ENCODE measurements at regions not wholly inside any gene's neighbourhood (a gene's known extent, or its start where the extent isn't known, plus 50 kb on each side); places are given as distances from the start of the nearest gene placed in this dataset.

GRCh38 chr13:44174769-44175425 is 198.7 kb upstream of the SERP2 start:
- Histone ChIP-seq H3K4me1 (ENCODE audit: insufficient read depth) (no peaks in the 10 kb centered on the region), H3K79me2 (replicated peaks; ENCODE audit: insufficient read depth) (no peaks in the 10 kb centered on the region), H3K9me2 (ENCODE audit: insufficient read depth) (no peaks in the 10 kb centered on the region), H3K27me3 (ENCODE audit: insufficient read depth) (no peaks in the 10 kb centered on the region), H3K4me2 (no peak overlapping the region), H3K27ac (ENCODE audit: low read depth) (no peak overlapping the region), H4K20me1 (replicated peaks; ENCODE audit: insufficient read depth) (no peaks in the 10 kb centered on the region), H3K36me3 (ENCODE audit: insufficient read depth) (no peaks in the 10 kb centered on the region), H2AFZ (peak overlapping the region; percentile 76; the same call in 1 of the 2 replicates), H3F3A (replicated peaks; ENCODE audit: low read depth) (no peaks in the 10 kb centered on the region), H3K4me3 (no peak overlapping the region)
- no peak for TF ChIP-seq NANOG (IDR thresholded peaks at IDR 0.05; ENCODE audit: borderline replicate concordance)
- no peak for TF ChIP-seq EZH2 (IDR thresholded peaks at IDR 0.05; ENCODE audit: low read depth, unreplicated experiment)
- TF ChIP-seq, protein P1, sequence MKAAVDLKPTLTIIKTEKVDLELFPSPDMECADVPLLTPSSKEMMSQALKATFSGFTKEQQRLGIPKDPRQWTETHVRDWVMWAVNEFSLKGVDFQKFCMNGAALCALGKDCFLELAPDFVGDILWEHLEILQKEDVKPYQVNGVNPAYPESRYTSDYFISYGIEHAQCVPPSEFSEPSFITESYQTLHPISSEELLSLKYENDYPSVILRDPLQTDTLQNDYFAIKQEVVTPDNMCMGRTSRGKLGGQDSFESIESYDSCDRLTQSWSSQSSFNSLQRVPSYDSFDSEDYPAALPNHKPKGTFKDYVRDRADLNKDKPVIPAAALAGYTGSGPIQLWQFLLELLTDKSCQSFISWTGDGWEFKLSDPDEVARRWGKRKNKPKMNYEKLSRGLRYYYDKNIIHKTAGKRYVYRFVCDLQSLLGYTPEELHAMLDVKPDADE (IDR thresholded peaks at IDR 0.05): no peak
- no peak for TF ChIP-seq POLR2AphosphoS5 (IDR thresholded peaks at IDR 0.05; ENCODE audit: low read depth)
- TF ChIP-seq STAT1 (IDR thresholded peaks at IDR 0.05; ENCODE audit: unreplicated experiment): no peak
- no peak for TF ChIP-seq CREB1 (CRISPR knock-in tag; IDR thresholded peaks at IDR 0.05; ENCODE audit: low read depth)
- no peak for TF ChIP-seq ZNF114 (CRISPR knock-in tag; IDR thresholded peaks at IDR 0.05)
- TF ChIP-seq EZH2phosphoT487 (IDR thresholded peaks at IDR 0.05; ENCODE audit: unreplicated experiment): no peak
- TF ChIP-seq CTCF (conservative IDR thresholded peaks at IDR 0.05; ENCODE audit: low read depth in 2 of 2): no peak
- no peak for TF ChIP-seq ZNF331 (CRISPR knock-in tag; IDR thresholded peaks at IDR 0.05; ENCODE audit: low read depth)
- no peak for TF ChIP-seq JUNB (IDR thresholded peaks at IDR 0.05; ENCODE audit: unreplicated experiment)
- TF ChIP-seq, protein P2, sequence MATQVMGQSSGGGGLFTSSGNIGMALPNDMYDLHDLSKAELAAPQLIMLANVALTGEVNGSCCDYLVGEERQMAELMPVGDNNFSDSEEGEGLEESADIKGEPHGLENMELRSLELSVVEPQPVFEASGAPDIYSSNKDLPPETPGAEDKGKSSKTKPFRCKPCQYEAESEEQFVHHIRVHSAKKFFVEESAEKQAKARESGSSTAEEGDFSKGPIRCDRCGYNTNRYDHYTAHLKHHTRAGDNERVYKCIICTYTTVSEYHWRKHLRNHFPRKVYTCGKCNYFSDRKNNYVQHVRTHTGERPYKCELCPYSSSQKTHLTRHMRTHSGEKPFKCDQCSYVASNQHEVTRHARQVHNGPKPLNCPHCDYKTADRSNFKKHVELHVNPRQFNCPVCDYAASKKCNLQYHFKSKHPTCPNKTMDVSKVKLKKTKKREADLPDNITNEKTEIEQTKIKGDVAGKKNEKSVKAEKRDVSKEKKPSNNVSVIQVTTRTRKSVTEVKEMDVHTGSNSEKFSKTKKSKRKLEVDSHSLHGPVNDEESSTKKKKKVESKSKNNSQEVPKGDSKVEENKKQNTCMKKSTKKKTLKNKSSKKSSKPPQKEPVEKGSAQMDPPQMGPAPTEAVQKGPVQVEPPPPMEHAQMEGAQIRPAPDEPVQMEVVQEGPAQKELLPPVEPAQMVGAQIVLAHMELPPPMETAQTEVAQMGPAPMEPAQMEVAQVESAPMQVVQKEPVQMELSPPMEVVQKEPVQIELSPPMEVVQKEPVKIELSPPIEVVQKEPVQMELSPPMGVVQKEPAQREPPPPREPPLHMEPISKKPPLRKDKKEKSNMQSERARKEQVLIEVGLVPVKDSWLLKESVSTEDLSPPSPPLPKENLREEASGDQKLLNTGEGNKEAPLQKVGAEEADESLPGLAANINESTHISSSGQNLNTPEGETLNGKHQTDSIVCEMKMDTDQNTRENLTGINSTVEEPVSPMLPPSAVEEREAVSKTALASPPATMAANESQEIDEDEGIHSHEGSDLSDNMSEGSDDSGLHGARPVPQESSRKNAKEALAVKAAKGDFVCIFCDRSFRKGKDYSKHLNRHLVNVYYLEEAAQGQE (IDR thresholded peaks at IDR 0.05; ENCODE audit: unreplicated experiment): no peak
- TF ChIP-seq, protein P3, sequence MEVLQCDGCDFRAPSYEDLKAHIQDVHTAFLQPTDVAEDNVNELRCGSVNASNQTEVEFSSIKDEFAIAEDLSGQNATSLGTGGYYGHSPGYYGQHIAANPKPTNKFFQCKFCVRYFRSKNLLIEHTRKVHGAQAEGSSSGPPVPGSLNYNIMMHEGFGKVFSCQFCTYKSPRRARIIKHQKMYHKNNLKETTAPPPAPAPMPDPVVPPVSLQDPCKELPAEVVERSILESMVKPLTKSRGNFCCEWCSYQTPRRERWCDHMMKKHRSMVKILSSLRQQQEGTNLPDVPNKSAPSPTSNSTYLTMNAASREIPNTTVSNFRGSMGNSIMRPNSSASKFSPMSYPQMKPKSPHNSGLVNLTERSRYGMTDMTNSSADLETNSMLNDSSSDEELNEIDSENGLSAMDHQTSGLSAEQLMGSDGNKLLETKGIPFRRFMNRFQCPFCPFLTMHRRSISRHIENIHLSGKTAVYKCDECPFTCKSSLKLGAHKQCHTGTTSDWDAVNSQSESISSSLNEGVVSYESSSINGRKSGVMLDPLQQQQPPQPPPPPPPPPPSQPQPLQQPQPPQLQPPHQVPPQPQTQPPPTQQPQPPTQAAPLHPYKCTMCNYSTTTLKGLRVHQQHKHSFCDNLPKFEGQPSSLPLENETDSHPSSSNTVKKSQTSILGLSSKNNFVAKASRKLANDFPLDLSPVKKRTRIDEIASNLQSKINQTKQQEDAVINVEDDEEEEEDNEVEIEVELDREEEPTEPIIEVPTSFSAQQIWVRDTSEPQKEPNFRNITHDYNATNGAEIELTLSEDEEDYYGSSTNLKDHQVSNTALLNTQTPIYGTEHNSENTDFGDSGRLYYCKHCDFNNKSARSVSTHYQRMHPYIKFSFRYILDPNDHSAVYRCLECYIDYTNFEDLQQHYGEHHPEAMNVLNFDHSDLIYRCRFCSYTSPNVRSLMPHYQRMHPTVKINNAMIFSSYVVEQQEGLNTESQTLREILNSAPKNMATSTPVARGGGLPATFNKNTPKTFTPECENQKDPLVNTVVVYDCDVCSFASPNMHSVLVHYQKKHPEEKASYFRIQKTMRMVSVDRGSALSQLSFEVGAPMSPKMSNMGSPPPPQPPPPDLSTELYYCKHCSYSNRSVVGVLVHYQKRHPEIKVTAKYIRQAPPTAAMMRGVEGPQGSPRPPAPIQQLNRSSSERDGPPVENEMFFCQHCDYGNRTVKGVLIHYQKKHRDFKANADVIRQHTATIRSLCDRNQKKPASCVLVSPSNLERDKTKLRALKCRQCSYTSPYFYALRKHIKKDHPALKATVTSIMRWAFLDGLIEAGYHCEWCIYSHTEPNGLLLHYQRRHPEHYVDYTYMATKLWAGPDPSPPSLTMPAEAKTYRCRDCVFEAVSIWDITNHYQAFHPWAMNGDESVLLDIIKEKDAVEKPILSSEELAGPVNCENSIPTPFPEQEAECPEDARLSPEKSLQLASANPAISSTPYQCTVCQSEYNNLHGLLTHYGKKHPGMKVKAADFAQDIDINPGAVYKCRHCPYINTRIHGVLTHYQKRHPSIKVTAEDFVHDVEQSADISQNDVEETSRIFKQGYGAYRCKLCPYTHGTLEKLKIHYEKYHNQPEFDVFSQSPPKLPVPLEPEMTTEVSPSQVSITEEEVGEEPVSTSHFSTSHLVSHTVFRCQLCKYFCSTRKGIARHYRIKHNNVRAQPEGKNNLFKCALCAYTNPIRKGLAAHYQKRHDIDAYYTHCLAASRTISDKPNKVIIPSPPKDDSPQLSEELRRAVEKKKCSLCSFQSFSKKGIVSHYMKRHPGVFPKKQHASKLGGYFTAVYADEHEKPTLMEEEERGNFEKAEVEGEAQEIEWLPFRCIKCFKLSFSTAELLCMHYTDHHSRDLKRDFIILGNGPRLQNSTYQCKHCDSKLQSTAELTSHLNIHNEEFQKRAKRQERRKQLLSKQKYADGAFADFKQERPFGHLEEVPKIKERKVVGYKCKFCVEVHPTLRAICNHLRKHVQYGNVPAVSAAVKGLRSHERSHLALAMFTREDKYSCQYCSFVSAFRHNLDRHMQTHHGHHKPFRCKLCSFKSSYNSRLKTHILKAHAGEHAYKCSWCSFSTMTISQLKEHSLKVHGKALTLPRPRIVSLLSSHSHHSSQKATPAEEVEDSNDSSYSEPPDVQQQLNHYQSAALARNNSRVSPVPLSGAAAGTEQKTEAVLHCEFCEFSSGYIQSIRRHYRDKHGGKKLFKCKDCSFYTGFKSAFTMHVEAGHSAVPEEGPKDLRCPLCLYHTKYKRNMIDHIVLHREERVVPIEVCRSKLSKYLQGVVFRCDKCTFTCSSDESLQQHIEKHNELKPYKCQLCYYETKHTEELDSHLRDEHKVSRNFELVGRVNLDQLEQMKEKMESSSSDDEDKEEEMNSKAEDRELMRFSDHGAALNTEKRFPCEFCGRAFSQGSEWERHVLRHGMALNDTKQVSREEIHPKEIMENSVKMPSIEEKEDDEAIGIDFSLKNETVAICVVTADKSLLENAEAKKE (CRISPR knock-in tag; IDR thresholded peaks at IDR 0.05): no peak
- H3K27ac Mint-ChIP-seq: no peak overlapping the region; the same call in 1 of the 2 replicates
- H3K4me3 Mint-ChIP-seq: no peak overlapping the region
- no peaks in the 10 kb centered on the region; the same call in 2 of the 3 replicates for H3K36me3 Mint-ChIP-seq (ENCODE audit: low read depth)
- peaks cover 3% of the 10 kb centered on the region; the same call in 1 of the 3 replicates for H3K4me1 Mint-ChIP-seq
- no peaks in the 10 kb centered on the region for H3K9me3 Mint-ChIP-seq
- peaks cover 4% of the 10 kb centered on the region for H3K27me3 Mint-ChIP-seq (ENCODE audit: insufficient read depth, low read depth, poor library complexity)
- no peak for ATAC-seq
- DNase-seq (ENCODE audit: low spot score): no peak
